WI38 (cell line): ENCODE measurements at regions not wholly inside any gene's neighbourhood (a gene's known extent, or its start where the extent isn't known, plus 50 kb on each side); places are given as distances from the start of the nearest gene placed in this dataset.

ENCODE experiments used
- H3K4me3 ChIP-seq: 2 replicates; pipeline ENCODE4 v1.5.1; 2011; ENCODE audit warnings: low read depth, mild to moderate bottlenecking, control low read depth, low read length
- CTCF ChIP-seq: IDR thresholded peaks from 2 replicates; pipeline ENCODE4 v1.5.1; 2012; ENCODE audit warnings: low read depth, mild to moderate bottlenecking, control low read depth, low read length

- H3K4me3 ChIP-seq: no peak overlapping the region
- TF ChIP-seq CTCF: no peak
Measured at GRCh38 chr6:81906709-81907204, 154.3 kb upstream of the TENT5A start.

- no peak overlapping the region for H3K4me3 ChIP-seq
- TF ChIP-seq CTCF: no peak
Measured at GRCh38 chr6:81906041-81906440, 153.6 kb upstream of the TENT5A start.

GRCh38 chr6:81901551-81901966 is 149.1 kb upstream of the TENT5A start:
- no peak overlapping the region for H3K4me3 ChIP-seq
- no peak for TF ChIP-seq CTCF

GRCh38 chr6:81900616-81901015 is 148.1 kb upstream of the TENT5A start:
- H3K4me3 ChIP-seq: no peak overlapping the region
- no peak for TF ChIP-seq CTCF

GRCh38 chr6:81897793-81898192 is 145.3 kb upstream of the TENT5A start:
- TF ChIP-seq CTCF: no peak
- H3K4me3 ChIP-seq: no peak overlapping the region

- TF ChIP-seq CTCF: no peak
- no peak overlapping the region for H3K4me3 ChIP-seq
Measured at GRCh38 chr6:81896525-81897503, 144.3 kb upstream of the TENT5A start.

GRCh38 chr6:81895511-81896185 is 143.2 kb upstream of the TENT5A start:
- TF ChIP-seq CTCF: no peak
- H3K4me3 ChIP-seq: no peak overlapping the region
